ENCODE measurements at regions not wholly inside any gene's neighbourhood (a gene's known extent, or its start where the extent isn't known, plus 50 kb on each side); places are given as distances from the start of the nearest gene placed in this dataset.

GRCh38 chr1:219794085-219794743, 134.1 kb downstream of the SLC30A10 start:
- TF ChIP-seq EZH2 (IDR thresholded peaks at IDR 0.05; ENCODE audit: insufficient read depth, poor library complexity, severe bottlenecking) = no peak
- TF ChIP-seq EZH2phosphoT487 (IDR thresholded peaks at IDR 0.05; ENCODE audit: insufficient read depth, low read depth) = no peak
